K562 (cell line): ENCODE measurements at regions not wholly inside any gene's neighbourhood (a gene's known extent, or its start where the extent isn't known, plus 50 kb on each side); places are given as distances from the start of the nearest gene placed in this dataset.

Source experiments
- BHLHE40 ChIP-seq: IDR thresholded peaks from 2 replicates; pipeline ENCODE4 v1.6.1; 2011; ENCODE audit warnings: low read length, improper control_type of control experiment
- CBX2 ChIP-seq: fragments of 200-600 bp; sonication (generic); IDR thresholded peaks from one replicate; pipeline ENCODE4 v1.6.1; 2012; ENCODE audit warnings: mild to moderate bottlenecking, low read length, inconsistent platforms; ENCODE audit not compliant: insufficient read depth, poor library complexity, severe bottlenecking
- CBX5 ChIP-seq: IDR thresholded peaks from 2 replicates; pipeline ENCODE4 v1.6.1; 2014; ENCODE audit warnings: low read depth, borderline replicate concordance
- CHD1 ChIP-seq: fragments of 200-600 bp; sonication (generic); IDR thresholded peaks from one replicate; pipeline ENCODE4 v1.6.1; 2012; ENCODE audit warnings: mild to moderate bottlenecking, moderate library complexity, low read length, inconsistent platforms
- CTCF ChIP-seq, 3 experiments: IDR thresholded peaks in 2 of 3; conservative IDR thresholded peaks in 1 of 3; 2 replicates each; pipeline ENCODE4 v1.5.1; 2011 to 2012; ENCODE audit warnings: low read length in 3 of 3, mild to moderate bottlenecking in 3 of 3, control low read depth in 2 of 3, improper control_type of control experiment in 1 of 3, inconsistent platforms in 1 of 3, low read depth in 1 of 3, mixed read lengths in 1 of 3, moderate library complexity in 1 of 3; ENCODE audit not compliant: insufficient read depth in 2 of 3
- E2F6 ChIP-seq, 2 experiments: IDR thresholded peaks; 2 replicates each; pipeline ENCODE4 v1.6.1; 2011; ENCODE audit warnings: borderline replicate concordance in 1 of 2, control low read depth in 1 of 2, low read depth in 1 of 2, low read length in 1 of 2, mild to moderate bottlenecking in 1 of 2, mixed read lengths in 1 of 2, moderate library complexity in 1 of 2; ENCODE audit not compliant: insufficient read depth in 1 of 2, insufficient read length in 1 of 2, poor library complexity in 1 of 2, severe bottlenecking in 1 of 2; ENCODE audit errors: extremely low read depth in 1 of 2
- JUND ChIP-seq, 2 experiments: IDR thresholded peaks; 2 replicates in 1 of 2; 3 replicates in 1 of 2; pipeline ENCODE4 v1.6.1; 2011; ENCODE audit warnings: borderline replicate concordance in 2 of 2, low read depth in 2 of 2, low read length in 2 of 2, improper control_type of control experiment in 1 of 2, missing biosample characterization in 1 of 2, missing genetic modification characterization in 1 of 2, missing genetic modification reagents in 1 of 2
- KLF16 ChIP-seq: IDR thresholded peaks from 2 replicates; pipeline ENCODE4 v1.6.1; 2016; ENCODE audit warnings: antibody characterized with exemption
- PHF20 ChIP-seq: fragments of 450-650 bp; IDR thresholded peaks from 2 replicates; pipeline ENCODE4 v1.6.1; 2018; ENCODE audit not compliant: partially characterized antibody
- POLR2A ChIP-seq: fragments of 450-650 bp; conservative IDR thresholded peaks from 2 replicates; pipeline ENCODE4 v1.6.1; 2016
- PTBP1 ChIP-seq: fragments of 200-400 bp; formaldehyde crosslinking; IDR thresholded peaks from 2 replicates; pipeline ENCODE4 v1.6.1; 2017; ENCODE audit warnings: low read depth, low read length
- USF2 ChIP-seq: sonication (generic); formaldehyde crosslinking; IDR thresholded peaks from 2 replicates; pipeline ENCODE4 v1.5.0; 2020; ENCODE audit warnings: missing genetic modification reagents
- ZFP36 ChIP-seq: fragments of 150-350 bp; IDR thresholded peaks from 2 replicates; pipeline ENCODE4 v1.6.1; 2018; ENCODE audit warnings: low read length, low read depth; ENCODE audit not compliant: partially characterized antibody
- ZKSCAN1 ChIP-seq: fragments of 150-350 bp; IDR thresholded peaks from 2 replicates; pipeline ENCODE4 v1.6.1; 2016; ENCODE audit warnings: low read depth, low read length

GRCh38 chr4:188780686-188781085 is 641.4 kb downstream of the TRIML1 start:
- TF ChIP-seq USF2 (CRISPR knock-in tag) (no peak), CTCF (IDR thresholded peaks at IDR 0.05 in 2 of 3, conservative IDR thresholded peaks at IDR 0.05 in 1 of 3; ENCODE audit: insufficient read depth in 2 of 3, low read depth in 1 of 3, low read length in 3 of 3) (no peak), PTBP1 (no peak), ZKSCAN1 (no peak), E2F6 (IDR thresholded peaks at IDR 0.05; ENCODE audit: borderline replicate concordance in 1 of 2, extremely low read depth in 1 of 2, insufficient read depth in 1 of 2, insufficient read length in 1 of 2, low read depth in 1 of 2, low read length in 1 of 2, poor library complexity in 1 of 2, severe bottlenecking in 1 of 2) (no peak), CBX2 (no peak), KLF16 (no peak), CBX5 (no peak), BHLHE40 (no peak), POLR2A (no peak), PHF20 (no peak), CHD1 (no peak), JUND (IDR thresholded peaks at IDR 0.05; ENCODE audit: borderline replicate concordance, low read depth, low read length) (no peak), JUND (tag; IDR thresholded peaks at IDR 0.05; ENCODE audit: borderline replicate concordance, low read depth, low read length) (no peak), ZFP36 (no peak)
